ENCODE measurements at regions not wholly inside any gene's neighbourhood (a gene's known extent, or its start where the extent isn't known, plus 50 kb on each side); places are given as distances from the start of the nearest gene placed in this dataset.

DNA sequence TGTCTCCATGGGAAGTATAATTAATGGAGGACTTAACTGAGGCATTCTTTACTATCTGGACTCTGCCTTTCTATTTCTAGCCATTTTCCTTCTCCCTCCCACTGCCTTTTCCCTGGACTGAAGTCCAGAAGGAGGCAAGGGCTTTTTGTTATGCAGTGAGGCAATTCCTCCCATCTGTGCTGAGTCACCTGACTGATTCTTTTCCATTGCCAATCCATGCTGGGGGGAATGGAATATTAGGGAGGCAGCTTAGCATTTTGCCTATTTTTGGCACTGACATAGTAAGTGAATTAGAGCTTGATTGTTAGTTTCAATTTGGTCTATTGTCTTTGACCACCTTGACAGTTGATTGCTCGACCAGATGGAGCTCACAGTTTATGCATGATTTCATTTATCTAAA is 1000.6 kb upstream of the PRMT6 start:
- no peak for DNase-seq
- TF ChIP-seq EZH2 (IDR thresholded peaks at IDR 0.05; ENCODE audit: borderline replicate concordance, insufficient read depth, low read depth, low read length, poor library complexity, severe bottlenecking), result no peak
- TF ChIP-seq, protein P1, sequence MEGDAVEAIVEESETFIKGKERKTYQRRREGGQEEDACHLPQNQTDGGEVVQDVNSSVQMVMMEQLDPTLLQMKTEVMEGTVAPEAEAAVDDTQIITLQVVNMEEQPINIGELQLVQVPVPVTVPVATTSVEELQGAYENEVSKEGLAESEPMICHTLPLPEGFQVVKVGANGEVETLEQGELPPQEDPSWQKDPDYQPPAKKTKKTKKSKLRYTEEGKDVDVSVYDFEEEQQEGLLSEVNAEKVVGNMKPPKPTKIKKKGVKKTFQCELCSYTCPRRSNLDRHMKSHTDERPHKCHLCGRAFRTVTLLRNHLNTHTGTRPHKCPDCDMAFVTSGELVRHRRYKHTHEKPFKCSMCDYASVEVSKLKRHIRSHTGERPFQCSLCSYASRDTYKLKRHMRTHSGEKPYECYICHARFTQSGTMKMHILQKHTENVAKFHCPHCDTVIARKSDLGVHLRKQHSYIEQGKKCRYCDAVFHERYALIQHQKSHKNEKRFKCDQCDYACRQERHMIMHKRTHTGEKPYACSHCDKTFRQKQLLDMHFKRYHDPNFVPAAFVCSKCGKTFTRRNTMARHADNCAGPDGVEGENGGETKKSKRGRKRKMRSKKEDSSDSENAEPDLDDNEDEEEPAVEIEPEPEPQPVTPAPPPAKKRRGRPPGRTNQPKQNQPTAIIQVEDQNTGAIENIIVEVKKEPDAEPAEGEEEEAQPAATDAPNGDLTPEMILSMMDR (IDR thresholded peaks at IDR 0.05), result no peak
- Histone ChIP-seq H3K4me2 (replicated peaks; ENCODE audit: low read depth, low read length, poor library complexity, severe bottlenecking) (no peak overlapping the region), H3K27me3 (replicated peaks in 1 of 4; ENCODE audit: control extremely low read depth in 1 of 4, control insufficient read depth in 3 of 4, insufficient read depth in 4 of 4, low read length in 3 of 4) (no peaks in the 10 kb centered on the region), H3K9ac (ENCODE audit: low read length) (no peak overlapping the region), H3K9me3 (ENCODE audit: control extremely low read depth in 1 of 3, control insufficient read depth in 2 of 3, insufficient read depth in 1 of 3, low read length in 2 of 3) (no peaks in the 10 kb centered on the region), H3K27ac (ENCODE audit: low read length in 2 of 2) (no peak overlapping the region), H3K36me3 (replicated peaks in 1 of 2; ENCODE audit: control extremely low read depth in 1 of 2, control insufficient read depth in 1 of 2, extremely low read depth in 1 of 2, insufficient read depth in 2 of 2, low read length in 1 of 2) (no peaks in the 10 kb centered on the region), H3K4me1 (ENCODE audit: control insufficient read depth in 2 of 2, insufficient read depth in 2 of 2, low read length in 2 of 2) (peaks cover 6% of the 10 kb centered on the region in 2 donors), H3K4me3 (ENCODE audit: control extremely low read depth in 1 of 5, extremely low read depth in 1 of 5, insufficient read depth in 1 of 5, low read depth in 2 of 5, low read length in 4 of 5) (no peak overlapping the region), H2AFZ (ENCODE audit: insufficient read depth, low read depth, low read length, poor library complexity, severe bottlenecking) (no peak overlapping the region), H4K20me1 (ENCODE audit: control insufficient read depth, insufficient read depth, low read length, poor library complexity, severe bottlenecking) (no peaks in the 10 kb centered on the region), H3K79me2 (ENCODE audit: control insufficient read depth, insufficient read depth, low read length) (no peaks in the 10 kb centered on the region)
- ChIA-PET CTCF (no interaction called here), POLR2A (no interaction called here)
- H3K27me3 Mint-ChIP-seq, result no peaks in the 10 kb centered on the region
- H3K9me3 Mint-ChIP-seq (ENCODE audit: insufficient read depth), result no peaks in the 10 kb centered on the region
- peaks cover 10% of the 10 kb centered on the region for H3K4me1 Mint-ChIP-seq
- WGBS (ENCODE audit: insufficient coverage), result no CpG with 5 or more reads among the region's 1 CpG
- H3K27ac Mint-ChIP-seq, result no peak overlapping the region
- ATAC-seq (ENCODE audit: low read depth), result no peak
- intact Hi-C loops (cut with micrococcal nuclease), result no loop called here
- H3K4me3 Mint-ChIP-seq, result no peak overlapping the region

DNA sequence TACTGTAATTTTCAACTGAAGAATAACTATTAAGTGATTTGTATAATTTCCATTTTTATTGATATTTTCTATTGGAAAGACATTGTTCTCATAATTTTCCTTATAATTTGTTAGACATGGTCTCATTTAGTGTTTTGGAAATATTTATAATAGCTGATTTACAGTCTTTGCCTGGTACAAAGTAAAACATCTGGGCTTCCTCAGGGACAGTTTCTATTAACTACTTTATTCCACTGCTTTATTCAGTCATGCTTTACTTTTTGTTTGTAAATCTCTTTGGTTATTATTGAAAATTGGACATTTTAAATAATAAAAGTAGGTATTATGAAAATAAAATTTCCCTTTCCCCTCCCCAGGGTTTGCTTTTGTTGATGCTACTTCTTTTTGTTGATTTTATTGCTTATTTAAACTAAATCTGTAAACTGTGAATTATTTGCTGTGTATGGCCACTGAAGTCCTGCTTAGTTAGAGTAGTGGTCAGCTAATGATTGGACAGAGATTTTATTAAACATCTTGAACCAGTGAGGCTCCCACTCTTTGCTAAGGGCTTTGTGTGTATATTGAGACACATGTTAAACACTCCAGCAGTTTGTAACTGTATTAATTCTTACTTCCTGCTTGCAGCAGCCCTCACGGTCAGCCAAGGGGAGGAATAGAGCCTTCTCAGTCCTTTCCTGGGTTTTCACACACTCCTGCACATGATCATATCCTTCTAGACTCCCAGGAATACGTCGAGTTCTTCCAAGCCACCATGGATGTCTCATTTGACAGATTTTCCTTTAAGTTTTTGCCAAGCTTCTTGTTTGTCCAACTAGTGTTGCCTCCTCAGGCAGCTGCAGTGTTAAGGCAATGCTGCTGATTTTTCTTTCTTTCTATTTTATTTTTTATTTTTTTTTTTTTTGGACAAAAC is 994.6 kb upstream of the PRMT6 start:
- no peak for TF ChIP-seq EZH2 (IDR thresholded peaks at IDR 0.05; ENCODE audit: borderline replicate concordance, insufficient read depth, low read depth, low read length, poor library complexity, severe bottlenecking)
- TF ChIP-seq, protein P1 (IDR thresholded peaks at IDR 0.05), result no peak

More for the DNA sequence above, 994.6 kb upstream of the PRMT6 start:
- Histone ChIP-seq H3K4me2 (replicated peaks; ENCODE audit: low read depth, low read length, poor library complexity, severe bottlenecking) (no peak overlapping the region), H3K9me3 (ENCODE audit: control extremely low read depth in 1 of 3, control insufficient read depth in 2 of 3, insufficient read depth in 1 of 3, low read length in 2 of 3) (peaks cover 0 to 6% (median 2%) of the 10 kb centered on the region in 3 donors), H3K9ac (ENCODE audit: low read length) (no peak overlapping the region), H3K4me3 (ENCODE audit: control extremely low read depth in 1 of 5, extremely low read depth in 1 of 5, insufficient read depth in 1 of 5, low read depth in 2 of 5, low read length in 4 of 5) (no peak overlapping the region), H3K79me2 (ENCODE audit: control insufficient read depth, insufficient read depth, low read length) (no peaks in the 10 kb centered on the region), H2AFZ (ENCODE audit: insufficient read depth, low read depth, low read length, poor library complexity, severe bottlenecking) (no peak overlapping the region), H4K20me1 (ENCODE audit: control insufficient read depth, insufficient read depth, low read length, poor library complexity, severe bottlenecking) (no peaks in the 10 kb centered on the region), H3K4me1 (ENCODE audit: control insufficient read depth in 2 of 2, insufficient read depth in 2 of 2, low read length in 2 of 2) (no peaks in the 10 kb centered on the region), H3K27me3 (replicated peaks in 1 of 4; ENCODE audit: control extremely low read depth in 1 of 4, control insufficient read depth in 3 of 4, insufficient read depth in 4 of 4, low read length in 3 of 4) (no peaks in the 10 kb centered on the region), H3K27ac (ENCODE audit: low read length in 2 of 2) (no peak overlapping the region), H3K36me3 (replicated peaks in 1 of 2; ENCODE audit: control extremely low read depth in 1 of 2, control insufficient read depth in 1 of 2, extremely low read depth in 1 of 2, insufficient read depth in 2 of 2, low read length in 1 of 2) (no peaks in the 10 kb centered on the region)
- 56% methylated on average over 3 of the region's 3 CpGs for WGBS (ENCODE audit: insufficient coverage)
- ChIA-PET CTCF (interaction anchor here (0.6 kb wide), 1 partner anchor 33 kb away, joined by 3 read pairs; no protein-coding TSS in a partner anchor), POLR2A (no interaction called here)
- intact Hi-C loops (cut with micrococcal nuclease), result no loop called here
- ATAC-seq (ENCODE audit: low read depth) (no peak), DNase-seq (no peak)
- H3K27me3 Mint-ChIP-seq, result no peaks in the 10 kb centered on the region
- no peak overlapping the region for H3K4me3 Mint-ChIP-seq
- H3K4me1 Mint-ChIP-seq, result no peaks in the 10 kb centered on the region
- no peaks in the 10 kb centered on the region for H3K9me3 Mint-ChIP-seq (ENCODE audit: insufficient read depth)
- H3K27ac Mint-ChIP-seq, result no peak overlapping the region
